ENCODE measurements at regions not wholly inside any gene's neighbourhood (a gene's known extent, or its start where the extent isn't known, plus 50 kb on each side); places are given as distances from the start of the nearest gene placed in this dataset.

DNA sequence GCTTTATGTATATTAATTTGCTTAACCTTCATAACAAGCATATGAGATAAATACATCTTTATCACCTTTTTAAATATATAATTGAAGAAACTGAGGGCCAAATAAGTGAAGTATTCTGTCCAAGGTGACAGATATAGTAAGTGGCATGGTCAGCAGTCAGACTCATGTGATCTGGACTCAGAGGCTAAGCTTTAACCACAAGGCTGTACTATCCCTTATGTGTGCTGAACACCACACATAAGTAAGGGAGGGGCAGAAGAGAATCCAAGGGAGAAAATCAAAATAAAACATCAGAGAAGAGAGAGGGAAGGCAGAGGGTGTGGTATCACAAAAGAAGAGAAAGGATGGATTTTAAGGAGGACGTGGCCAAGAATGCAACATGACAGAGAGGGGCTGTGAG, 348.4 kb downstream of the EFNB2 start:
- no peak for ATAC-seq
- no peaks in the 10 kb centered on the region for H3K4me1 ChIP-seq
- no peaks in the 10 kb centered on the region for H3K27me3 ChIP-seq
- no peaks in the 10 kb centered on the region for H3K9me3 ChIP-seq
- H3K36me3 ChIP-seq, result no peaks in the 10 kb centered on the region
- 100% methylated on average over 1 of the region's 1 CpG for WGBS, 2 donors (ENCODE audit: low coverage in 1 of 2)
- no peak overlapping the region for H3K4me3 ChIP-seq
- no peak overlapping the region for H3K27ac ChIP-seq
- TF ChIP-seq, protein P1, sequence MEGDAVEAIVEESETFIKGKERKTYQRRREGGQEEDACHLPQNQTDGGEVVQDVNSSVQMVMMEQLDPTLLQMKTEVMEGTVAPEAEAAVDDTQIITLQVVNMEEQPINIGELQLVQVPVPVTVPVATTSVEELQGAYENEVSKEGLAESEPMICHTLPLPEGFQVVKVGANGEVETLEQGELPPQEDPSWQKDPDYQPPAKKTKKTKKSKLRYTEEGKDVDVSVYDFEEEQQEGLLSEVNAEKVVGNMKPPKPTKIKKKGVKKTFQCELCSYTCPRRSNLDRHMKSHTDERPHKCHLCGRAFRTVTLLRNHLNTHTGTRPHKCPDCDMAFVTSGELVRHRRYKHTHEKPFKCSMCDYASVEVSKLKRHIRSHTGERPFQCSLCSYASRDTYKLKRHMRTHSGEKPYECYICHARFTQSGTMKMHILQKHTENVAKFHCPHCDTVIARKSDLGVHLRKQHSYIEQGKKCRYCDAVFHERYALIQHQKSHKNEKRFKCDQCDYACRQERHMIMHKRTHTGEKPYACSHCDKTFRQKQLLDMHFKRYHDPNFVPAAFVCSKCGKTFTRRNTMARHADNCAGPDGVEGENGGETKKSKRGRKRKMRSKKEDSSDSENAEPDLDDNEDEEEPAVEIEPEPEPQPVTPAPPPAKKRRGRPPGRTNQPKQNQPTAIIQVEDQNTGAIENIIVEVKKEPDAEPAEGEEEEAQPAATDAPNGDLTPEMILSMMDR (IDR thresholded peaks at IDR 0.05), result no peak
- TF ChIP-seq POLR2A (IDR thresholded peaks at IDR 0.05) (no peak), POLR2AphosphoS5 (IDR thresholded peaks at IDR 0.05) (no peak), EP300 (IDR thresholded peaks at IDR 0.05) (no peak)

DNA sequence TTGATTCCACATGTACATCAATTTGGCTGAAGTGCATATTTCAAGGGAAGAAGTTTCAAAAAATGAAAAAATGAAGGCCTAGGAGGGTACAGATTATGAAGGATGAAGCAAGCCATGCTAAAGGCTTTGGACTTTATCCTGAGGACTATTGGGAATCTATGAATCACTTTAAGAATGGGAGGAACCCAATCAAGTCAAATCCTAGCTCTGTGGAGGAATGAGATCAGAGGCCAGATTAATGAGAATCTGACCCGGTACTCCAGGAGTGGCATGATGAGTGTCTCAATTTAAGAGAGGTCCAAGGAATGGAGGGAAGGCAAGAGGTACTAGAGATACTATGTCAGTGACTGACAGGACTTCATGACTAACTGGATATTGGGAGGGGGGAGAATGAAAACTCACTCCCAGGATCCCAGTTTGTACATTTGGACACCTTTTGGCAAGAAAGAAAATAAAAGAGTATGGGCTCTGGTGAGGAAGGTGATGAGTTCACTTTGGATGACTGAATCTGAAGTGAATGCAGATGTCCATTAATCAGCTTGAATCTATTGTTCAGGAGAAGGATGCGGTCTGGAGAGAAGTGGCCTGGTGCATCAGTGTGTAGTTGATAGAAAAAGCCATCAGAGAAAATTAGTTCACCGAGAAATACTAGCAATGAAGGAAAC, 349.0 kb downstream of the EFNB2 start:
- no peak for ATAC-seq
- Histone ChIP-seq H3K4me3 (no peak overlapping the region), H3K4me1 (no peaks in the 10 kb centered on the region), H3K27ac (no peak overlapping the region), H3K9me3 (no peaks in the 10 kb centered on the region), H3K36me3 (no peaks in the 10 kb centered on the region), H3K27me3 (no peaks in the 10 kb centered on the region)
- 90 to 100% methylated on average over 3 of the region's 3 CpGs for WGBS, 2 donors (ENCODE audit: low coverage in 1 of 2)
- TF ChIP-seq, protein P1 (IDR thresholded peaks at IDR 0.05), result no peak

DNA sequence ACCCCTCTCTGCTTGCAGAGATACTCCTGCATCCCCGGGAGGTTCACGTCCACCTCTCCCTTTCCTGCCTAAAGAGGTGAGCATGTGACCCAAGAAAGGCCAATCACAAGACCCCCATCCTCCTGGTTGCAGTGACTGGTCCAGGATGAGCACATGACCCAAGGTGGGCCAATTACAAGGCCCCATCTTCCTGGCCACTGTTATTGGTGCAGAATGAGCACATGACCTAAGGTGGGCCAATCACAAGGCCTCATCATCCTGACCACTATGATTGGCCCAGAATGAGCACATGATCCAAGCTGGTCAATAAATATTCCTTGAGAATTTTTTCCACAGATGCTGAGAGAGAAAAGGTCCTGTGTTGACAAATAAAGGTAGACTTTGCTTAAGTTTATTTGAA, 350.7 kb downstream of the EFNB2 start:
- Histone ChIP-seq H3K4me3 (no peak overlapping the region), H3K36me3 (no peaks in the 10 kb centered on the region), H3K9me3 (no peaks in the 10 kb centered on the region), H3K27me3 (no peaks in the 10 kb centered on the region), H3K4me1 (no peaks in the 10 kb centered on the region), H3K27ac (no peak overlapping the region)
- no peak for TF ChIP-seq POLR2AphosphoS5 (IDR thresholded peaks at IDR 0.05)
- no peak for TF ChIP-seq POLR2A (IDR thresholded peaks at IDR 0.05)
- TF ChIP-seq EP300 (IDR thresholded peaks at IDR 0.05), result no peak
- TF ChIP-seq, protein P1 (IDR thresholded peaks at IDR 0.05), result no peak
- WGBS, 2 donors (ENCODE audit: low coverage in 1 of 2), result 100% methylated on average over 2 of the region's 2 CpGs
- no peak for ATAC-seq

DNA sequence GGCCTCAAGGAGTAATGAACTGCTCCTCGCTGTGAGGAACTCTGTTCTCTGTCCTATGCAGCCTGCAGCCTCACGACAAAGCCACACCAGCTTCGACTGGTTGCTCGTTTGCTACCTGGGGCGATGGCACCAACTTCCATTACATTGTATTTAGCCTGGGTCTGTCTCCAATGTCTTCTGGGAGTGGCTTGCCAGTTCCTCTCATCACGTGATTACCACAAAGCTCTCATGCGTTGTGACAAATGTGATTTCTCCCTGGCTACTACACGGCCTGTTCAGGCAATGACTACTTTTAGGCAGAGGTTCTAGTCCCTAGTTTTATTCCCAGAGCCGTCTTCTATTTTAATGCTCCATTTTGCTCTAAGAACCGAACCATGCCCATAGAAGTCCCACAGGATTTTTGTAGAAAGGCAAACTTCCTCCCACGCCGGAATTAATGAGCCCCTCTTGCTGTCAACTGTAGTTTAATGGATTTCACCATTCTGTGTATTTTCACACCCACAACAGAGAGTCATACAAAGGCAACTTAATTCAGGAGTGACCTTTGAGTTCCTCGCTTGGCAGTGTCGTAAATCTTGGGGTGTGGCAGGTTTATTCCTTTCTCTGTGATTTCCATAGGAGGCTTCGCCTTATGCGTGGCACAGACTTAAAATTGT, 351.9 kb downstream of the EFNB2 start:
- Histone ChIP-seq H3K4me3 (no peak overlapping the region), H3K36me3 (no peaks in the 10 kb centered on the region), H3K27ac (no peak overlapping the region), H3K27me3 (no peaks in the 10 kb centered on the region), H3K9me3 (no peaks in the 10 kb centered on the region), H3K4me1 (no peaks in the 10 kb centered on the region)
- TF ChIP-seq POLR2AphosphoS5 (IDR thresholded peaks at IDR 0.05) (no peak), POLR2A (IDR thresholded peaks at IDR 0.05) (no peak), EP300 (IDR thresholded peaks at IDR 0.05) (no peak)
- TF ChIP-seq, protein P1 (IDR thresholded peaks at IDR 0.05), result no peak
- ATAC-seq, result no peak
- 82 to 84% methylated on average over 11 to 16 of the region's 16 CpGs for WGBS, 2 donors (ENCODE audit: low coverage in 1 of 2)

DNA sequence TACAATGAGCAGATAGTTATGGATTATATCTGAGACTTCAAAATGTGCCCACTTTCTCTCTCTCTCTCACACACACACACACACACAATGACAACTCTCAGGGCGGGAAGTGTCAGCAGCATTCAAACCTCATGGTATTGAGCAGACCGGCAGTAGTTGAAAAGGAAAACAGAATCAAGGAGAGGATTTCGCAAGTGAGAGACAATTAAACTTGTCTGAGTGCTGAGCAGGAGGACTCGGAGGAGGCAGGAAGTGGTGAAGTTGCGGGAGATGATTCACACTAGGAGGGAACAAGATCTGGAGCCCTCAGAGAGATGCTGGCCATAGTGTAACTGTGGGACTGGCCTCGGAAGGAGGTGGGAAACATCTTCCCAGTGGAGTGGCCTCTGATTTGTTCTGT, 353.1 kb downstream of the EFNB2 start:
- Histone ChIP-seq H3K36me3 (no peaks in the 10 kb centered on the region), H3K4me3 (no peak overlapping the region), H3K9me3 (no peaks in the 10 kb centered on the region), H3K4me1 (no peaks in the 10 kb centered on the region), H3K27ac (no peak overlapping the region), H3K27me3 (no peaks in the 10 kb centered on the region)
- TF ChIP-seq, protein P1 (IDR thresholded peaks at IDR 0.05), result no peak
- TF ChIP-seq POLR2AphosphoS5 (IDR thresholded peaks at IDR 0.05) (no peak), EP300 (IDR thresholded peaks at IDR 0.05) (no peak), POLR2A (IDR thresholded peaks at IDR 0.05) (no peak)
- no peak for ATAC-seq
- 83 to 97% methylated on average over 6 of the region's 6 CpGs for WGBS, 2 donors (ENCODE audit: low coverage in 1 of 2)

Measured in gastroesophageal sphincter (tissue), 4 donors.